GM21447 (cell line): ENCODE measurements at regions not wholly inside any gene's neighbourhood (a gene's known extent, or its start where the extent isn't known, plus 50 kb on each side); places are given as distances from the start of the nearest gene placed in this dataset.
"Not testable (repeated sequence)": the region's sequence is repeated elsewhere in the genome, so short reads cannot be mapped to it uniquely, and the experiment has no call there.

ENCODE experiments used
- ATAC-seq: cut with Tn5 transposase; IDR thresholded peaks from one replicate; pipeline ENCODE4 v1.9.1; 2021; ENCODE audit not compliant: unreplicated experiment

DNA sequence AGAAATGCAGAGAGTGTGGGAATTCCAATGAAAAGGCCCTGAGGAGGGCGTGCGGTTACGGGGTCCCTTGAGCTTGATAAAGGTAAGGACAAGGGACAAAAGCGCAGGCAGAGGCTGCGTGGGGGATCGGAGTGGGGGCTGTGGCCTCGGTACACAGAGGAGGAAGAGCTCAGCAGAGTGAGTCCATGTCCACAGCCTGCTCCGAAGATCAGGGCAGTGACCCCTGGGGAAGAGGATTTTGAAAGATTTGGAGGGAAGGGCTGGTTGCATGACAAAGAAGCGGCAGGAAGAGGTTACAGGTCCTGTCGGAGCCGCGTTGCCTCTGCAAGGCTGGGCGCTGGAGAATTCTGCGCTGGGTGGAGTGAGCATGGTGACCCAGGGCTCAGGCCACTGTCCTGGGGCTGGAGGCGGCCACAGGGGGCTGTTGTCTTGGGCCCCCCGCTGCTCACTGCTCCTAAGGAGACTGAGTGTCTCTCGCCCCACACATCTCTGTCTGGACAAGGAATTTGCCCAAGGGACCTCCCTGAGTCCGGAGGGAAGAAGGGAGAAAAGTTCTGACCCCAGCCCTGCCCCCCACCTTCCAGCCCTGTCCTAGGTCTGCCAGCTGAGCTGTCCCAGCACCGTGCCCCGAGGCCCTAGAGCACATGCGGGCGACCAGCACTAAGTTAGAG, 69.8 kb upstream of the INSIG1 start:
- ATAC-seq, result no peak

DNA sequence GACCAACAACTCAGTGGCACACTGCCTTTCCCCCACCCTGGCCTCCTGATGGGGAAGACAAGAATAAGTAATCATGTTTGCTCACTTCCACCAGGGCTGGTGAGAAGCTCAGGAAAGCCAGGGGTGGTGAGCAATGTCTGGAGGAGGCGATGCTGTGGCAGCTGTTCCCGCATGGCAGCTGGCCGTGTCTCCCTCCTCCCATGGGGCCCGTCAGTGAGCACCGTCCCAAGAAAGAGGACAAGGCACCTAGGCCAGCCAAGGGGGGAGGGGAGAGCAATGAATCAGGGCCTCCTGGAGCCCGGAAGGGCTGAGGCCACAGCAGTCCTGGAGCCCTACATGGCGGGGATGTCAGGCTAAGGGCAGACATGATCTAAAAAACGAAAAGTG, 69.2 kb upstream of the INSIG1 start:
- no peak for ATAC-seq

GRCh38 chr7:155228894-155229293, 68.8 kb upstream of the INSIG1 start:
- no peak for ATAC-seq

GRCh38 chr7:155229548-155230168, 68.0 kb upstream of the INSIG1 start:
- ATAC-seq, result no peak

- no peak for ATAC-seq
Measured at GRCh38 chr7:155230169-155230593, 67.5 kb upstream of the INSIG1 start.

- ATAC-seq, result no peak
Measured at GRCh38 chr7:155231241-155231800, 66.4 kb upstream of the INSIG1 start.

DNA sequence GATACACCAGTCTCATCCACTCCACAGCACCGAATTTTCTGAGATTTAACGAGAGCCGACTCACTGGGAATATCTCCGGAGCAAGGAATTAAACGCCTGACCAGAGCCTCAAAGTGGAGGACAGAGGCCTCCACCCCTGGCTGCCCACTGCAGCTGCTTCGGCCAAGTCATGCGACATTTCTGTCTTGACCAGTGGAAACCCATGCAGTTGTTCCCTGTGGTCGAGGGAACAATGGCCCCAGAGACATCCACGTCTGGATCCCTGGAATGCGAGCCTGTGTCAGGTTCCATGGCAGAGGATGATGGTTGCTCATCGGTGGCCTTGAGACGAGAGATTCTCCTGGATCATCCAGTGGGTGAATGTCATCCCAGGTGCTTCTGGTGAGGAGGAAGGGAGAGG, 65.7 kb upstream of the INSIG1 start:
- ATAC-seq, result no peak

DNA sequence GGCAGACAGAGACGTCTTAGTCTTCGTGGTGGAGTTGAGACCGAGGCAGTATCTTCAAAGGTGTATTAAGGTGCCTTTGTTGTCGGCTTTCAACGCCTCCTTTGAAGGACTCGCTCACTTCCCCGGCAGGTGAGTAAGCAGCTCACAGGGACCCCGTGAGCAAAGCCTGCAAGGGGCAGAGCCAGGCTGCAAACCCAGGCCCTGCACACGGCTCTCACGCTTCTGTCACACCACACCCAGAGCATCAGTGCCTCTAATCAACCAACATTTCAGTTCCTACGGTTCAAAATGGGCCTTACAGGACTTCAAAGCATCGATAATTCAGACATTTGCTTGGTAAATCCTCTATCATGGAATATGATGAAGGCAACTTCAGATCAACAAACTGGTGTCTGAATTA, 64.8 kb upstream of the INSIG1 start:
- no peak for ATAC-seq

DNA sequence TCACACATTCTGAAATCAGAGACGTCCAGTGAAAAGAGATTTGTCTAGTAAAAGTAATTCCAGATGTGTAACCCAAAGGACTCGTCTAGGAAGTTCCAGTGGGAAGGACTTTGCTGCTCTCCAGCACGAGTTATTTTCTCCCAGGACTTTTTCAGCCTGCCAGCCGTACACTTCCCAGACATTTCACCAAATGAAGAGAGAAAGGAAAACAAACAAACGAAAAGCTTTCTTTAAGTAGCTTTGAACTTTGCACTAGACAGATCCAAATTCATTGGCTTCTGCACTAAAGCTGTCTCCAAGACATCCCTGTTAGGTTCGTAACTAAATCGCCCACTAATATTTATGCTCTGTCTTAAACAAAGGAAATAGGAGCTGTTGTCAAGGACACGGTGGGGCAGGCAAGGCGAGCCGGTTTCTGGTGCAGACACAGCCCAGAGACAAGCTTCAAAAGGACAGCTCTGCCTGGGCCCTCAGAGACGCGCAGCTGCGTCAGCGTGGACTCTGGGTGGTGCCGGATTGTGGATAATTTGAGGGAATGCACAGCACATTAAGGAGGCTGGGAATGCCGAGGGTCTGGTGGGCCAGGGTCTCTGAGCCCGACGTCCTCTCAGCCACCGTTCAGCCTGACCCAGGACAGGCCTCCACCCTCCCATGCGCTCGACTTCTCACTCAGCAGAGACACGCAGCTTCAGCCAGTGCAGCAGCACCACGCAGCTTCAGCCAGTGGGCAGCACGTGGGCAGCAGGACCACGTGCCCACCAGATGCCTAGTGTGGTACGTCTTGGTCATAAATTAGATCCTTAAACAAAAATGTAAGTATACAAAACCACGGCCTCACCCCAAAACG, 64.1 kb upstream of the INSIG1 start:
- no peak for ATAC-seq

GRCh38 chr7:155234158-155234492, 63.6 kb upstream of the INSIG1 start:
- ATAC-seq, result no peak

DNA sequence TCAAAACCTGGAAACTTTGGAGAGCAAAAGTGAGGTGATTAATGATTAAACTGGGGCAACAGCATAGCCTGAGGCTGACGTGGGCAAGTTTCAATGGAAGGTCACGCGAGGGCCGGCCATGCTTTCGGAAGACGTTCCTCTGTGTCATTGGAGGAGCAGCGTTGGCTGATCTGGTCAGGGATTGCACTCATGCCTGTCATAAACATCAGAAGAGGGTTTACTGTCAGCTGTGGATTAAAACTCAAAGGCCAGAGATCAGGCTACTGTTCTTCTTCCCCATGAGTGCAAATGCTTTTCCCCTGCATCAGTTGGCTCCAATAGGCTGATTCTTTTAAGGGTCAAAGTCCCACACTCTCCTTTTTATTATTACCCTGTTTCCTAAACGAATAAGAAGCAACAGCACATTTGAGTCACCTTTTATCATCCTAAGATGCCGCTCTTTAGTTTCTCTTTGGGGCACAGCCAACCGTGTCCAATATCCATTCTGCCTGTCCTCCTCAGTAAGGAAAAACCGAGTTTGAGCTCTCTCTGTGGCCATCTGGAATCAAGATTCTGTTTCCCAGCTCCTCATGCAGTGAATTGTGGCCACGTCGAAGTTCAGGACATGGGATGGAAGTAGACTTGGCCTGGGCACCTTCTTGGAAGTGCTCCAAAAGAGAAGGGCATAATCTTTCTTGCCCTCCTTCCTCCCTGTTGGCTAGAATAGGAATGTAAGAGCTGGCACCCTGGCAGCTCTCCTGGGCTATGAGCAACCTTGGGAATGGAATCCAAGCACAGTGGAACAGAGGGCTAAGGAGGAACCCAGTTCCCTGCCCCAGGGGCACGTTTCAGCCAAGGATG, 62.5 kb upstream of the INSIG1 start:
- no peak for ATAC-seq

DNA sequence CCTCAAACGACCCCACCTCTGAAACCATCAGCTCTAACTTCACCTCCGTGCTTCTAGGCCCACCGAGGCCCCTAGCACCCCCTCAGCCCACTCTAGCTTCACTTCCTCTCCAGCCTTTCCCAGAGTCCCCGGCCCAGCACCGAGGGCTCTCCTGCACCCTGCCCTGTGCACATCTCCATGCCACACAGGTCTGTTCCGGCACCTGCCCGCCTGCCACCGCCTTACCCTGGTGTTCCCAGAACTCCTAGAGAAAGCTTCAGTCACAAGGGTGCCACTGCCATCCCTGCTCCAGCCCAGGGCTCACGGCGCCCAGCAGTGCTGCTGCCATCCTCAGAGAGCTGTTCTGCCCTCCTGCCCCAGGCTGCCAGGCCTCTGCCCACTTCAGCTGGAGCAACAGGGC, 61.3 kb upstream of the INSIG1 start:
- no peak for ATAC-seq

DNA sequence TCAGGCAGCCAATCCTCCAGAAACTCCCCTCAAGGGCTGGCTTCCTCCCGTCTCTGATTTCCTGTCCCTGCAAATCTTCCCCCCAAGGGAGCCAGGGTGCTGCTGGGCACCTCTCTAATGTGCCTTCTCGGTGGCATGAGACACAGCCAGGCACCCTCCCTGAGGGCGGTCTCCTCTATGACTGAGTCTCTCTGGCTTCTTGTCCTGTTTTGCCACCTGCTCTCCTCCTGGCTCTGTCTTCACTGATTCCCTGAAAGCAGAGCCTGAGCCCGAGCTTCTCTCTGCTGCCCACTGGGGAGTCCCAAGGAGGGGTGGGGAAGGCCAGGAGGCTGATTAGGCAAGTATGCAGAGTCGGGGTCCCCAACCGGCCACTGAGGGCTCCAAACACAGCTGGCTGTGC, 60.4 kb upstream of the INSIG1 start:
- ATAC-seq, result no peak

DNA sequence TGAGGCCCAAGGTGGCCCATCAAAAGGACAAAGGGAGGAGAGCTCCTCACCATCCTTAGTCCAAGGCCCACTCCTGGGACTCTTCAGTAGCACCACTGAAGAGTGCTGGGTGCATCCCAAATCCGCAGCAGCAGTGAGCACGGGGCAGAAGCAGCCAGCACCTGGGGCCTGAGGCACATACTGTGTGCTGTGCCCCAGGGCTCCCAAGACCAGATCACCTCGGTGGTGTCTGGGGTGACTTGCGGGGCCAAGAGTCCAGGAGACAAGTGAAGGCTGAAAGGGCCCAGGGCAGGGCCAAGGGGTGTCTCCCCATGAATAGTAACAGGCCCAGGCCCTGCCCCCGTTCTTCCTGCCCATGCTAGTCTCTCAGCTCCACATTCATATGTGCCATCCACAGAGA, 59.9 kb upstream of the INSIG1 start:
- no peak for ATAC-seq

DNA sequence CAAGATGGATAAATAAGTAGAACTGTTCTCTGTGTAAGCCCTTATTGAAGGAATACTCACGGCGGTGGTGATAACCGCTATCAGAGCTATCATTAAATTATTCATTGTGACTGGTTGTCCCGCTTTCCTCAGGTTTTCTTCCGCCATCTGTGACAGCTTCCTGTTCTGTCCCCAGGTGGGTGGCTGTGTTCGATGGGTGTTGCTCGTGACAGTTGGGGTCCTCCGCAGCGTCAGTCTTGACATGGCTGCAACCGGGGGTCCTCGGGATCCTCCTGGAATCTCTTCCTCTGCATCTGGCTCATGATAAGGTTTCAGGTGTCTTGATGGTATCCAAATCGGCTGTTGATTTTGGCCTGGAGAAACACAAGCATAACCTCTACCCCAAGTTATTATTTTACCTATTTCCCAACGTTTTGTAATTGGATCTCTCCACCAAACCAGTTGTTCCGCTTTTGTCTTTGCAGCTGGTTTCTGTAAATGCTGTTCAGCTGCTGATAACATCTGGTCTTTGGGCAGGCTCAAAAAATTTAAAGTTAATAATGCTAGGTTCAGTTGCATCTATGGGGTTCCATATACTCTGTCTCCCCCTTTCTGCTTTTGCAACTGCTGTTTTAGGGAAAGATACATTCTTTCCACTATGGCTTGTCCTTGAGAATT, 58.1 kb upstream of the INSIG1 start:
- ATAC-seq, result not testable (repeated sequence)

DNA sequence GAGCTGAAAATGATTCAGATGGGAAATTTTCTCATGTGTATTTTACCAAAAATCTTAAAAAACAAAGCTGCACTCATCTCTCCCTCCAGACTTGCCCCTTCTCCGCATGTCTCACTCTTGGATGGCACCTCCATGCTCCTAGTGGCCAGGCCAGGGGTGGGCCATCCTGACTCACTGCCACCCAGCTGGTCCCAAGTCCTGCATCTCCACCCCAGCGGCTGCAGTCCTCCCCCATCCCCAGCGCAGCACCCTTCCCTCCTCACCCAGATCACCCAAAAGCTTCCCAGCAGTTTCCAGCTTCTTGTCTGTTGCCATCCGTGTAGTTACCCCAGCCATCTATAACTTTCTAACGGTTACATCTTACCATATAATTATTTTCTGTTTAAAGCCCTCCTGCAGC, 53.0 kb upstream of the INSIG1 start:
- ATAC-seq, result no peak

GRCh38 chr7:155247479-155248365, 50.0 kb upstream of the INSIG1 start:
- ATAC-seq, result no peak
